ENCODE measurements at regions not wholly inside any gene's neighbourhood (a gene's known extent, or its start where the extent isn't known, plus 50 kb on each side); places are given as distances from the start of the nearest gene placed in this dataset.

DNA sequence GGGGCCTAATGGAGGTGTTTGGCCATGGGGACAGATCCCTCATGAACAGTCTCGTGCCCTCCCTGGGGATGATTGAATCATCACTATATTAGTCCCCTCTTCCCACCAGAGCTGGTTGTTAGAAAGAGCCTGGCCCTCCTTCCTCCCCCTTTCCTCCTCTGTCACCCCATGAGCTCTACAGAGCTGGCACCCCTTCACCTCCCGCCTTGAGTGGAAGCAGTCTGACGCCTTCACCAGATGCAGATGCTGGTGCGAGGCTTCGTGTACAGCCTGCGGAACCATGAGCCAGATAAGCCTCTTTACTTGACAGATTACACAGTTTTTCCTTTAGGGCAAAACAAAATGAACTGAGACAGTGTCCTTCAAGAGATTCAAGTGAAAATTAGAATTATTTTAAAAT, 74.4 kb upstream of the RIPOR2 start:
- no peak for TF ChIP-seq TARDBP (IDR thresholded peaks at IDR 0.05)
- no peak for TF ChIP-seq ZNF384 (IDR thresholded peaks at IDR 0.05)
- no peak for TF ChIP-seq SP1 (IDR thresholded peaks at IDR 0.05)
- TF ChIP-seq ARNT (IDR thresholded peaks at IDR 0.05), result no peak
- TF ChIP-seq BHLHE40 (IDR thresholded peaks at IDR 0.05; ENCODE audit: borderline replicate concordance), result no peak
- no peak for TF ChIP-seq NFRKB (IDR thresholded peaks at IDR 0.05)
- TF ChIP-seq SUZ12 (IDR thresholded peaks at IDR 0.05), result no peak
- TF ChIP-seq CTBP1 (IDR thresholded peaks at IDR 0.05; ENCODE audit: borderline replicate concordance), result no peak
- TF ChIP-seq FOXM1 (IDR thresholded peaks at IDR 0.05; ENCODE audit: borderline replicate concordance), result no peak
- TF ChIP-seq FOXA1 (IDR thresholded peaks at IDR 0.05), result no peak
- TF ChIP-seq ELF4 (IDR thresholded peaks at IDR 0.05), result no peak
- no peak for TF ChIP-seq HDGF (IDR thresholded peaks at IDR 0.05; ENCODE audit: borderline replicate concordance)
- no peak for TF ChIP-seq LEF1 (IDR thresholded peaks at IDR 0.05; ENCODE audit: borderline replicate concordance)
